Motor neuron (in vitro differentiated cells): ENCODE measurements at regions not wholly inside any gene's neighbourhood (a gene's known extent, or its start where the extent isn't known, plus 50 kb on each side); places are given as distances from the start of the nearest gene placed in this dataset.
"Not testable (repeated sequence)": the region's sequence is repeated elsewhere in the genome, so short reads cannot be mapped to it uniquely, and the experiment has no call there.

Experiments
- ATAC-seq, 8 experiments: fragments of 200-7000 bp; cut with Tn5 transposase; replicated peaks in 6 of 8; 2 replicates each; pipeline ENCODE4 v1.8.0; 2021; ENCODE audit warnings: mild to moderate bottlenecking in 8 of 8, moderate library complexity in 8 of 8
- H3K27ac ChIP-seq, 2 donors: fragments of 250-450 bp; sonication (Bioruptor Pico); 2 replicates each; pipeline ENCODE4 v1.9.0; 2021; ENCODE audit warnings: antibody characterized with exemption in 2 of 2, mild to moderate bottlenecking in 2 of 2, moderate library complexity in 1 of 2
- H3K4me1 ChIP-seq, 2 donors: fragments of 250-450 bp; sonication (Bioruptor Pico); replicated peaks in 1 of 2; 2 replicates each; pipeline ENCODE4 v1.6.1; 2021; ENCODE audit warnings: antibody characterized with exemption in 2 of 2, mild to moderate bottlenecking in 2 of 2, moderate library complexity in 1 of 2
- H3K4me3 ChIP-seq, 5 donors: fragments of 250-450 bp; sonication (Bioruptor Pico); 2 replicates each; pipeline ENCODE4 v1.9.0; 2021; ENCODE audit warnings: antibody characterized with exemption in 5 of 5, mild to moderate bottlenecking in 5 of 5, moderate library complexity in 4 of 5
- WGBS, 10 experiments: fragments of 450-650 bp; shearing (Covaris generic); methylation state at CpG; one replicate each; pipeline ENCODE4 v1.0.0; 2022; 5-methylcytosine and 5-hydroxymethylcytosine counted together
- in situ Hi-C, 9 experiments: fragments of 400-800 bp; cut with MboI; loops; one replicate each; pipeline ENCODE4 v1.15.0; 2021; ENCODE audit warnings: low sequenced_read_pairs in 9 of 9, low pct_unique_long_range_greater_than_20kb in 2 of 9; ENCODE audit not compliant: unreplicated experiment in 9 of 9

DNA sequence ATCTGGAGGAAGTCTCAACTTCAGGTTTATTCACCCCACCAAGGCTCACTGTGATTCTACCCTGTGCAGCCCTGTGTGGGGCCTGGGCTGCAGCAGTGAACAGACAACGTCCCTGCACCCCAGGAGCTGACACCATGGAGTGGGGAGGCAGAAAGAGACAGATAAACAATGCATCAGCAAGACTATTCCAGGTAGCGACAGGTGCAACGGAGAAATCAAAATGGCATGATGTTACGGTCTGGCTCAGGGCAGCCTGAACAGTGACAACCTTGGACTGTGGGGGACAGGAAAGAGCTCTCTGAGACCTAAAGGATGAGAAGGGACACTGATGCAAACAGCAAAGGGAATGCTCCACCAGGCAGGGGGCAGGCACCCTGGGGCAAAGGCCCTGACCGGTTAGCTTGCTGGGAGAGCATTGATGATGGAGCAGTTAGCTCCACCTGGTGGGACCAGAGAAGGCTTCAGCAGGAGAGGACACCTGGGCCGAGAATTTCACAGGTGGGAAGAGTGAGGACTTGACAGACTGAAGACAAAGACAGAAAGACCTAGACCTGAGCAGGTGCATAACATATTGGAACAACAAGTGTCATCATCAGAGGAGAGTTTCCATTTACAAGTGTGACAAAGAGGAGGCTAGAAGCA, 589.9 kb downstream of the MATN1 start:
- in situ Hi-C loops, result no loop called here
- WGBS, 10 experiments, result 0 to 88% (median 64%) methylated on average over 1 to 6 of the region's 6 CpGs; no CpG with 5 or more reads in 1 of the 10 experiments
- Histone ChIP-seq H3K4me3 (no peak overlapping the region), H3K27ac (no peak overlapping the region), H3K4me1 (no peaks in the 10 kb centered on the region)
- no peak for ATAC-seq

DNA sequence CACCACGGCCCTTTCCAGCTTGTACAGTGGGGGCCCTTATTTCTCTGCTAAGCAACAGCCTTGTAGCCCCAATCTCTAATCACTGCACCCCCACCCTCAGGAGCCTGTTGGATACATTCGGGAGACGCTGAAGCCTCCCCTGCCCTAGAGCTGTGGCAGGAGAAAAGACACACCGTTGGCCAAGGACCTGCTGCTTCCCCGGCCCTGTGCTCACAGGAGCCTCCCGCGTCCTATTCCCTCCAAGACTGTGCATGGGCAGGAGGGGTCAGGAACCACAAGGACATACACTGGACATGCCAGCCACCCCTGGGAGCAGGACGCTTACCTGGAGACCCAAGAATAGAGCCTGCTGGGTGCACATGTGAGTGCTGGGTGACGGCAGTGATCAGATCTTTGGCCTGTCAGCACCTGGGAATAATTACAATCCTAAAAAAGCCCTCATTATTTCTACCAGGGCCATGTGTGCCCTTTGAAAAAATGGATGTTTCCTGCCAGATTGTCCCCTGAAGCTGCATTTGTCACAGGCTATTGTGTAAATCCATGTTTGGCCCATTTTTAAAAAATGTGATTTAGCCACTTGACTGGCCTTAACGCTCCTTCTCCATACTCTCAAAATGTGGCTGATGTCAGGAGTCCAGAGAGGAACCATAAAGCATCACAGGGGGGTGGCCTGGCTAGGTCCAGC, 590.6 kb downstream of the MATN1 start:
- Histone ChIP-seq H3K4me3 (no peak overlapping the region), H3K27ac (no peak overlapping the region), H3K4me1 (no peaks in the 10 kb centered on the region)
- ATAC-seq, result no peak
- WGBS, 10 experiments, result 0 to 84% (median 79%) methylated on average over 1 to 10 of the region's 10 CpGs; no CpG with 5 or more reads in 3 of the 10 experiments
- in situ Hi-C loops, result no loop called here

DNA sequence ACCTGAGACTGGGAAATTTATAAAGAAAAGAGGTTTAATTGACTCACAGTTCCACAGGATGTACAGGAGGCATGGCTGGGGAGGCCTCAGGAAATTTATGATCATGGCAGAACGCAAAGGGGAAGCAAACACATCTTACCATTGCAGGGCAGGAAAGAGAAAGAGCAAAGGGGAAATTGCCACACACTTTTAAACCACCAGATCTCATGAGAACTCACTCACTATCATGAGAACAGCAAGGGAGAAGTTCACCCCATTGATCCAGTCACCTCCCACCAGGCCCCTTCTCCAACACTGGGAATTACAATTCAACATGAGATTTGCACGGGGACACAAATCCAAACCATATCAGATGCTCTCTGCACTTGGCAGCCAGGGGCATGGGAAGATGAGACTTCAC, 592.8 kb downstream of the MATN1 start:
- H3K4me3 ChIP-seq, H3K27ac ChIP-seq, ATAC-seq, H3K4me1 ChIP-seq, in situ Hi-C loops: not testable (repeated sequence)
- 20 to 80% (median 59%) methylated on average over 1 to 2 of the region's 2 CpGs; no CpG with 5 or more reads in 5 of the 10 experiments for WGBS, 10 experiments

DNA sequence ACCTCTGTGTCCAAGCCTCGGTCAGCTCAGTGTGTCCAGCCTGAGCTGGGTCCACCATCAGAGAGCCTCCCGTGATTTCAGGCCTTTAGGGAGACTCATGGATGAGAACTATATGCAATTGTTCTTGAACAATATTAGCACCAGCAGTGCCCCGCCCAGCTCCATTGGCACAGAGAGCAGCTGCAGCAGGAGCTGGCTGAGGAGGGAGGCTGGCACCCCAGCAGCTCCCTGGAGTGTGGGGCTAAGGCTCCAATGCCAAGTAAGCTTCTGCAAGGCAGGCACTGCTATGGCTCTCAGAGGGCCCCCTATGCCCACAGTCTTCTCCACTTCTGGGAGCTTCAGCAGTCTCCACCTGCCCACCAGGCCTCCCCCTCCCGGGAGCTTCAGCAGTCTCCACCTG, 593.3 kb downstream of the MATN1 start:
- in situ Hi-C loops, result no loop called here
- WGBS, 10 experiments, result 17 to 100% (median 80%) methylated on average over 1 to 4 of the region's 4 CpGs; no CpG with 5 or more reads in 4 of the 10 experiments
- Histone ChIP-seq H3K27ac (no peak overlapping the region), H3K4me3 (no peak overlapping the region), H3K4me1 (peaks cover 0 to 12% of the 10 kb centered on the region in 2 donors)
- peak in 2 of 8 experiments; percentile 29 to 50 for ATAC-seq

DNA sequence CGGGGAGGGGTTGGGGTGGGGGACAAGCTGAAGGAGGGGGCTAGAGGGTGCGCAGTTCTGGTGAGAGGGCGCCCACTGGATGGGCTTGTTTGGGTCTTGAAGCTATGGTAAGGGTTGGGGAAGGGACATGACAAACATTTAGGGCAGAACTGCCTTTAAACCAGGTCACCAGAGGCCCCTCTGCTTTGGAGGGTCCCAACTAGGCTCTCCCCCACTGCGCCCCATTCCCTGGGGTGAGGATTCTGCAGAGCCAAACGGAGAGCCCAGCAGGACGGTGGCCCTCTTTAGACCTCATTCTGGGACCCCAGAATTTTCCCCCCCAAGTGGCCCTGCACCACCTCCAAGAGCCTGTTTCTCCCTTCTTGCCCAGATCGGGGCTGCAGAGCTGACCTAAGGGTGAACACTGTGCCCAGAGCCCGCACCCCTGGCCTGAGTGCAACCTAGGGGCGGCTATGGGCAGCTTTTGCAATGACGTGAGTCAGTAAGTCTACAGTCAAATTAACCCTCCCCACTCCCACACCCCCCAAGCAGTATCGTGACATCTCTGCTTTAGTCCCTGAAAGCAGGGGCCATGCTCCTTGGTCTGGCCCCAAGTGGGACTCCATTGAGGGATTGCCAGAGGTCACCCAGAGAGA, 593.8 kb downstream of the MATN1 start:
- WGBS, 10 experiments, result 30 to 89% (median 75%) methylated on average over 2 to 4 of the region's 11 CpGs; no CpG with 5 or more reads in 7 of the 10 experiments

DNA sequence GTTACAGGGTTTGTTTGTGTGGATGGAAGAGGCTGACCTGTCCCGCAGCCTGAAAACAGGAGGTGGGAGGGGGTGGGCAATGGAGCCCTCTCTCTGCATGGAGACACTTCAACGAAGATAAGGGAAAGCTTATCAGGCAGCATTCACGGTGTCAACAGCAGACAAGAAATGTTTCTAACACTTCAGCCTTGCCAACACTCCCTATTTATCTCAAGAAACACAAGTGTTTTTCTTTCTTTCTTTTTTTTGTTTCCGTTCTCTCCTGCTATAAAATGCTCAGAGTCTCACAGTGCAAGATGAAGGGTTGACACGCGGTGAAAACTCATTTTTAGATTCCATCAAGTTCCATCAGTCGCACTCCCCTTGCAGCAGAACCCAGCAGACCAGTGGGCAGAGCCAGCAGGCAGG, 594.4 kb downstream of the MATN1 start:
- in situ Hi-C loops, result no loop called here
- WGBS, 10 experiments, result 0 to 80% (median 57%) methylated on average over 1 to 7 of the region's 7 CpGs; no CpG with 5 or more reads in 1 of the 10 experiments
- Histone ChIP-seq H3K27ac (no peak overlapping the region), H3K4me1 (peaks cover 0 to 17% of the 10 kb centered on the region in 2 donors), H3K4me3 (no peak overlapping the region)
- ATAC-seq, result no peak

More for the DNA sequence above, 593.8 kb downstream of the MATN1 start:
- H3K27ac ChIP-seq, result no peak overlapping the region
- no peak for ATAC-seq
- no peak overlapping the region for H3K4me3 ChIP-seq
- peaks cover 0 to 17% of the 10 kb centered on the region in 2 donors for H3K4me1 ChIP-seq
- in situ Hi-C loops, result no loop called here

DNA sequence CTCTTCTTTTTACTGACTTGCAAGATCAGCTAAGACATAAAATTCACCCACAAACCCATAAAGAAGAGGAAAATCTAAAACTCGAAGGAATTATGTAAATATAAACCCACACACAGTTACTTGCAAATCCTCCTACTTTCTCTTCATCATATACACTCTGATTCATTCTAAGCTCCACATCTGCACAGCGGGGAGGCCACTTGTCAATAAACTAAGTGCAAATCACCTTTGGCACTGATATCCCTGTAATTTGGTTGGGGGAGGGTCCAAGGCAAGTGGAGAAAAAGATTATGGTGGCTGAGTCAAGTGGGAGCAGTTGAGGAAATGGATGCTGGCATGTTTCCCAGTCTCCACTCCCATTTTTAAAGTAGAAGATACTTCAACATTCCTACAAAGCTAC, 596.5 kb downstream of the MATN1 start:
- WGBS, 10 experiments, result 0 to 80% (median 71%) methylated on average over 1 to 2 of the region's 2 CpGs; no CpG with 5 or more reads in 2 of the 10 experiments
- Histone ChIP-seq H3K4me1 (peaks cover 0 to 24% of the 10 kb centered on the region in 2 donors), H3K4me3 (no peak overlapping the region), H3K27ac (no peak overlapping the region)
- ATAC-seq, result no peak
- in situ Hi-C loops, result no loop called here

DNA sequence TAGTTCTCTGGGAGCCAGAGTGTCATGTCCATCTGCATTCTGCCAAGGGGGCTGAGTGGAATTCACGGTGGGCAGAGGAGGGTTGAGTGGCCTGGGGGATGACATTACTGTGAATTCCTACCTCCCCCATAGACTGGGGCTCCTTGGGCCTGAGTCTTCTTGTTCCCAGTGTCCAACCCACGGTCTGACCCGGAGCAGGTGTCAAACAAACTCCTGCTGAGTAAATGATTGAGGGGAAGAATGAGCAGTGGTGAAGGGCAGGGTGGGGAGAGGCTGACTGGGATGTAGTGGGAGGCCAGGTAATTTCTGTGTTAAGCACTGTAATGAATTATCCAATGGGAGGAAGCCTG, 597.6 kb downstream of the MATN1 start:
- ATAC-seq, result no peak
- H3K4me1 ChIP-seq, result peaks cover 0 to 24% of the 10 kb centered on the region in 2 donors
- in situ Hi-C loops, result no loop called here
- H3K27ac ChIP-seq, result peak overlapping the region in 1 of 2 donors; percentile 21
- no peak overlapping the region for H3K4me3 ChIP-seq
- WGBS, 10 experiments, result 0 to 67% (median 29%) methylated on average over 1 to 3 of the region's 3 CpGs; no CpG with 5 or more reads in 7 of the 10 experiments

DNA sequence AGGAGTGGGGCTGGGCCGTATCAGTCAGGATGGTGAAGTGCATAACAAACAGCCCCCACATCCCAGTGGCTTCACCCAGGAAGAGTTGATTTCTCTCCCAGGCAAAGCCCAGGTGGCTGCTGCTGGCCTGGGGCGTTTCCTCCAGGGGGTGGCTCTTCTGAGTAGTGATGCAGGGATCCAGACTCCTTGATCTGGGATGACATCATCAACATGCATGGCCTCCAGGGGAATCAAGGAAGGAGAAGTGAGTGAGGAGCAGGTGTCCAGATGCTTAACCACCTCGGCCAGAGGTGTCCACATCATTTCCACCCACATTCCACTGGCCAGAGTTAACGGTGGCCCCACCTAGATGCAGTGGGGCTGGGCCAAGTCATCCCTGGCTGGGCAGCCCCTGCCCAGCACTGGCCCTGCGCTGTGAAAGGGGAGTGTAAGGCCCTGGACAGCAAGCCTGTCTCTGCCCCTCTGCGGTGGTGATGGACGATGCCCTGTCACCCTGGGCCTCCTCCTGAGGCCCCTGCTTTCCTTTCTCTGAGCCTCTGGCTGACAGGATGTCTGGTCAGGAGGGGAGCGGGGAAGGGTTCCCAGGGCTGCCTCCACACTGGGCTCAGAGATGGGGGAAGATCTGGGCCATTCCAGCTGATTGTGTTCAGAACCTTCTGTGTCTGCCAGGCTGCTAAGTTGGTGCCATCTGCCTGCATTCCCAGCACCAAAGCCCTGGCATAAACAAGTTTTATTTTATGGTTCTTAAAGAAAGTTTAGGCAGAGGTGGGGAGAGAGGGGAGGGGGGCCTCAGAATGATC, 598.2 kb downstream of the MATN1 start:
- in situ Hi-C loops, result no loop called here
- ATAC-seq, result peak; percentile 17 to 93 (median 86)
- Histone ChIP-seq H3K4me1 (peaks cover 0 to 24% of the 10 kb centered on the region in 2 donors), H3K27ac (peak overlapping the region in 1 of 2 donors; percentile 21), H3K4me3 (no peak overlapping the region)
- 0 to 75% (median 40%) methylated on average over 1 to 5 of the region's 8 CpGs; no CpG with 5 or more reads in 3 of the 10 experiments for WGBS, 10 experiments

DNA sequence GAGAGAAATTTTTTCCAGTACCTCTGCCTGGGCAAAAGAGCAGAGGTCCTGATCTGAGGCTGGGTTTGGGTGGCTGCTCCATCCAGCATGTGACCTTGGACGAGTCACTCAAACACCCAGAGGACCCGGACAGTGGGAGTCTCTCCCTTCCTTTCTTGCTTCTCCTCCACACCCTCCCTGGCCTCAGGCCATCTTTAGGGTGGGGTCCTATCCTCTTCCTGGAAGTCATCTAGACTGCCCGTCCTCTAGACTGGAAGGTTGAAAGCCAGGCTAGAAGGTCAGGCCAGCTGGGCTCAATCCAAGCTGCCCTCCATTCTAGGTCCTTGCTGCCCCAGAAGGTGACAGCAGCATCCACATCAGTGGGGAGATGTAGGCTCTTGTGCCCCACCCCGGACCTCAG, 599.5 kb downstream of the MATN1 start:
- H3K27ac ChIP-seq, result no peak overlapping the region
- 0 to 100% (median 73%) methylated on average over 1 to 4 of the region's 4 CpGs; no CpG with 5 or more reads in 3 of the 10 experiments for WGBS, 10 experiments
- in situ Hi-C loops, result loop anchor here in 7 of 9 experiments (25.0 kb wide), 3 partner anchors 563 to 887 kb away; partner anchors contain the start of genes MECR (in 4 of the 7) and PTPRU (in 4 of the 7)
- H3K4me1 ChIP-seq, result peaks cover 0 to 24% of the 10 kb centered on the region in 2 donors
- peak in 3 of 8 experiments; percentile 56 to 84 (median 82) for ATAC-seq
- no peak overlapping the region for H3K4me3 ChIP-seq

DNA sequence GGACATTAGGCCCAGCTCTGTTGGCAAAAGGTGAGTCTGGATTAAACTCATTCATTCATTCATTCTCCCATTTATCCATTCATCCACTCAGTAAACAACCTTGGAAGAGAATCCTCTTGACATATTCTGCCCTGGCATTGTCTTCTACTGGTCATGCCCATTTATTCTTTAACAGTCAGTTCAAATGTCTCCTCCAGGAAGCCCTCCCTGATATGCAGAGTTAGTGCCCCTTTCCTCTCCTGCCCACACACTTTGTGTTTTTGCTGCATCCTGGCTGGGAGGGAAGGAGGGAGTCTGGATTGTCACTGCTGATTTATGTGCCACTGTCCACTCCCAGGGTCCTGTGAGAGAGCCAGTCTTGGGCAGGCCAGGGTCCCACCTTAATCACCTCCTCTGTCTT, 600.3 kb downstream of the MATN1 start:
- no peak for ATAC-seq
- Histone ChIP-seq H3K4me3 (no peak overlapping the region), H3K4me1 (peaks cover 0 to 24% of the 10 kb centered on the region in 2 donors), H3K27ac (no peak overlapping the region)
- in situ Hi-C loops, result loop anchor here in 7 of 9 experiments (25.0 kb wide), 3 partner anchors 564 to 886 kb away; partner anchors contain the start of genes MECR (in 4 of the 7) and PTPRU (in 4 of the 7)

DNA sequence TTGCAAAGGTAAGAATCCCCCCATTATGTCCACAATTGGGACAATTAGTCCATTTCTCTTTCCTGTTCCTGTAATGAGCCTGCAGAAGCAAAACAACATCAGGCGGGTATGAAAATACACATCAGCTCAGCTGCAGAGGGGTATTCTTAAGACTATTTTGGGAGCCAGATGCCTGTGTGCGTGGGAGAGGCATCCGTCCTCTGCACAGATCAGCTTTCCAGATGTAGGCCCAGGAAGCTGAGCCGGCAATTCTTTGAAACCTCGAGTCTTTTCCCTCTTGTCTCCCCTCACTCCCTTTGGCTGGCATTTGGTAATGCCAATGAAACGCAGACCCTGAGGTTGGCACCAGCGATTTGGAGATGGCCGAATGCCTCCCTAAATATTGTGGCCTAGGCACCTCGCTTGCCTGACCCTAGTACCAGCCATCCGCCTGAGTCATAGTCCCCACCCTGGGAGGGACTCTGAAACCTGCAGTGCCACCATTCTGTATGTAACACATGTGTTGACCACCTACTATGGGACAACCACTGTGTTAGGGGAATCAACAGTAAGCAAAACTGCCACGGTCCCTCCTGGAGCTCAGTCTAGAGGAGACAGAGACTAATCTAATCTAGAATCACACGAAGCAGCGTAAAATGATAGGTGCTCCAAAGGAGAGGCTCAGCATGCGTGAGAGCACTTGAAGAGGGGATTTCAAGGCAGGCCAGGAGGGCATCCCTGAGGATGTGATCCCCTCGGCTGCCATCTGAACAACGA, 603.0 kb downstream of the MATN1 start:
- WGBS, 10 experiments, result 34 to 85% (median 82%) methylated on average over 6 to 8 of the region's 16 CpGs; no CpG with 5 or more reads in 3 of the 10 experiments
- ATAC-seq, result no peak
- in situ Hi-C loops, result loop anchor here in 7 of 9 experiments (25.0 kb wide), 3 partner anchors 567 to 883 kb away; partner anchors contain the start of genes MECR (in 4 of the 7) and PTPRU (in 4 of the 7)
- Histone ChIP-seq H3K4me1 (peaks cover 0 to 15% of the 10 kb centered on the region in 2 donors), H3K27ac (no peak overlapping the region), H3K4me3 (no peak overlapping the region)
